IMR-90 (cell line): ENCODE measurements at regions not wholly inside any gene's neighbourhood (a gene's known extent, or its start where the extent isn't known, plus 50 kb on each side); places are given as distances from the start of the nearest gene placed in this dataset.

Experiments used
- BHLHE40 ChIP-seq: fragments of 150-350 bp; IDR thresholded peaks from 2 replicates; pipeline ENCODE4 v1.6.1; 2016; ENCODE audit warnings: mild to moderate bottlenecking, low read depth, low read length
- CTCF ChIP-seq: conservative IDR thresholded peaks from 2 replicates; pipeline ENCODE4 v1.5.1; 2012; ENCODE audit warnings: mild to moderate bottlenecking, low read depth, low read length, improper control_type of control experiment
- MXI1 ChIP-seq: IDR thresholded peaks from 2 replicates; pipeline ENCODE4 v1.6.1; 2012; ENCODE audit warnings: low read depth, mild to moderate bottlenecking, low read length, moderate library complexity, borderline replicate concordance
- POLR2A ChIP-seq: IDR thresholded peaks from 2 replicates; pipeline ENCODE4 v1.6.1; 2012; ENCODE audit warnings: mild to moderate bottlenecking, low read depth, low read length
- SMC3 ChIP-seq: fragments of 150-350 bp; IDR thresholded peaks from 2 replicates; pipeline ENCODE4 v1.6.1; 2016; ENCODE audit warnings: low read depth, mild to moderate bottlenecking, antibody characterized with exemption, low read length, moderate library complexity
- USF2 ChIP-seq: fragments of 150-350 bp; IDR thresholded peaks from 2 replicates; pipeline ENCODE4 v1.6.1; 2017; ENCODE audit warnings: mild to moderate bottlenecking, antibody characterized with exemption, low read length, low read depth

GRCh38 chr14:34369648-34370030, 92.4 kb downstream of the SPTSSA start:
- TF ChIP-seq POLR2A (no peak), SMC3 (no peak), CTCF (no peak), BHLHE40 (no peak), MXI1 (no peak), USF2 (no peak)
